CD1c-positive myeloid dendritic cell (primary cell): ENCODE measurements at regions not wholly inside any gene's neighbourhood (a gene's known extent, or its start where the extent isn't known, plus 50 kb on each side); places are given as distances from the start of the nearest gene placed in this dataset.

Experiments
- DNase-seq: peaks from one replicate; pipeline ENCODE4 v3.0.0-alpha.2; 2016; ENCODE audit errors: extremely low spot score

DNA sequence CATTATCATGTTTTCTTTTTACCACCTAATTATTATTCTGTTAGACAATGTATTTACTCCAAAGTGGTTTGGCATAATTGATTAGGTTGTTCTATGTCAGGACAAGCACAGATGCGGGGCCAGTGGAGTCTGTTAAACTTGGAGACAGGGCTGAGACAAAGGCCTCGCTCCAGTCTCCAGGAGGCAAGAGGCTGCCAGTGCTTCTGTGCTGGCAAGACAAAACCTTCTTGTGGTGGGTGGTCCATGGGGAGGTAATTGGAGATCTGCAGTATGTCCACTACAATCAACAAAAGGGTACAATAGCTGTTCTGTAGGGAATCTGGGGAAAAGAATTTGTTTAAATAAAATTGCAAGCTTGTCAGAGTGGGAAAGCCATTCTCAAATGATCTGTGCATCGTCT lies 677.2 kb upstream of the SLC35B3 start:
- no peak for DNase-seq

DNA sequence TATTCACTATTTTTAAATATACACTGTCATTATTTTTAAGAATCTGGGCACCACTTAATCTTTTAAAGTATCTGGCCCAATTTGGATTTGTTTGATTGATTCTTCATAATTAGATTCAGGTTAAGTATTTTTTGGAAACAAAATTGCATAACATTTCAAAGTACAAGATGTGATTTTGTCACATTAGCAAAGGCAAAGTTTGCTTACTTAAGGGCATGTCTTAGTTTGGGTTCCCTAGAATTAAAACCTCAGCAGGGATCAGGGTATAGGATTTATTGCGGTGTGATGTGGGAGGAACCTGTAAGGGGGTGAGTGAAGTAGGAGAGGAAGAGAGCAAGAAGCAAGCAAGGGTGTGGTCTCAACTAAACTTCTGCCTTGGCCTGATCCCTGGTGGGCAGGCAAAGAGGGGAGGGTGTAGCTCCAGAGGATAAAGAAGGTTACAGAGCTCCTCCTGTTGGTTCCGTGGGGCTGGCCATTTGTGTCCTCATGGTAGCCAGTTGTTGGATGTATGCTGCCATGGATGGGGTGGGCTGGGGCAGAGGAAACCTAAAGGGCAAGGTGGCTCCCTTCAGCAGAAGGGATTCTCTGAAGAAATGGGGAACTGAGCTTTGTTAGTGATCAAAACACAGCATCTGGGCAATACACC lies 668.7 kb upstream of the SLC35B3 start:
- DNase-seq = no peak

DNA sequence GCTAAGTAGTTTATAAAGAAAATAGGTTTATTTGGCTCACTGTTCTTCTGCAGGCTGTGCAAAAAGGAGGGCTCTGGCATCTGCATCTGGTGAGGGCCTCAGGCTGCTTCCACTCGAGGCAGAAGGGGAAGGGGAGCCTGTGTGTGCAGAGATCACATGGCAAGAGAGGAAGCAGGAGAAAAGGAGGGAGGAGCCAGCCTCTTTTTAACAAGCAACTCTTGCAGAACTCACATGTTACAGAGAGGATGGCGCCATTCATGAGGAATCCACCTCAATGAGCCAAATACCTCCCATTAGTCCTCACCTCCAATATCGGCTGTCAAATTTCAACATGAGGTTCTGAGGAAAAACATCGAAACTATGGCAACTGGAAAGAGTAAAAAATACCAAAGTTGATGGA lies 666.6 kb upstream of the SLC35B3 start:
- DNase-seq = no peak

DNA sequence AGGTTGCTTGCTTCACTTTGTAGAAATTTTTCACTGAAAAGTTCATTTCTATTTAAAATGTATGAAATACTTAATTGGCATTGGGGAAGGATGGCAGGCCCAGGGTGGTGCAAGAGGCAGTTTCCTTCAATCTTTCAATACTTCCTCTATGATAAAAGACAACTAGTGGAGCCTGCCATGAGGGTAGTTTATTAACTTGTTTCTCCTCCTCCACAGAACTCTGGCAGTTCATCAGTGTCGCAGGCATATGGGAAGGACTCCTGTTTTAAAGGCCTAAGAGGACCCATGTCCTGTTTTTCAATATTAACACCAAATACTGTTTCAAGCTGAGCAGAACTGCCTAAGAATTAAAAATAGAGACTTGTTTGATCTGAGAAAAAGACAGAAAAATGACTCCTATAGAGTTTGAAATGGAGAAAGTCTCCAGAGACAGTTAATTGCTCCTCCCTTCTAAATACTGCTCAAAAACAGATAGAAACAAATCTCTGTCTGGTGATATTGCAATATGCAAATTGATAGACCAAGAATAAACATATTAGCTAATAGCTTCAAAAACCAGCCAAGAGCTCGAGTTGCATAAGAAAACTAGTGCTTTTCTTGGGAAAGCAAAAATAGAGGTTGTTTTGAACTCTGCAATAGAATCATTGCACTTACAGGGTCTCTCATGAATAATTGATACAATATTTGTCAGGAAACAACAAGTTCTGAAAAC lies 665.7 kb upstream of the SLC35B3 start:
- no peak for DNase-seq

GRCh38 chr6:9095729-9096128 lies 660.4 kb upstream of the SLC35B3 start:
- no peak for DNase-seq

- no peak for DNase-seq
These were observed 659.8 kb upstream of the SLC35B3 start for GRCh38 chr6:9095137-9095536.

DNA sequence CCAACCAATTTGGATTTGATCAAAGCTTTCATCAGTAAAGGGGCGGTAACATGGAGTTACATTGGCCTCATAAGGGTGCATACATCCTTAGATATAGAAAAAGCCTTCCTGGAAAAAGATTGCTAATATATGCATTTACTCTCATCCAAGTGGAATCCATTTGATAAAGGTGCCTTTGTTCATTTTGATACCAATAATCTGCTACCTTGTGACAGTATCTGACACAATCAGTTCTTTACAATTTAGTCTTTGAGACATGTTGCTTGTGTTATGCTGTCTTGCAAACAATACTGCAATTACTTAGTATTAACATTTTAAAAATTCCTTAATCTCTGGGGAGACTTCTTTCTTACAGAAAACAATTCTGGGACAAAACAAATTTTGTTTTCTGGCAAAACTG lies 654.4 kb upstream of the SLC35B3 start:
- no peak for DNase-seq

GRCh38 chr6:9087470-9087869 lies 652.1 kb upstream of the SLC35B3 start:
- no peak for DNase-seq

- DNase-seq = no peak
These were observed 651.0 kb upstream of the SLC35B3 start for GRCh38 chr6:9086331-9086730.

DNA sequence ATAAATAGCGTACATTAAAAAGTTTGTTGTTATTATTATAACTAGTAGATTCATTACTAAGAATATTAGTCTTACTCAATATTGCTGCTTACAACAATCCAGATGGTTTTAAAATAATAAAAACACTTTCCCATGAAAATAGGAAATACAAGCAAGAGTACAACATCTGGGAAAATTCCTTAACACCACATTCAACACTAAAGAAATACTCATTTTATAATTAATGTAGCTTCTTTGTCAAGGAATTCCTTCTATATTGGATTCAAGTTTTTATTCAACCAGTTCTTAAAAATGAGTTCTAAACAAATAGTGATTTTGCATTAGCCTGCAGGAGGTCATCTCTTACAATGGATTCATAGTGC lies 650.3 kb upstream of the SLC35B3 start:
- no peak for DNase-seq

DNA sequence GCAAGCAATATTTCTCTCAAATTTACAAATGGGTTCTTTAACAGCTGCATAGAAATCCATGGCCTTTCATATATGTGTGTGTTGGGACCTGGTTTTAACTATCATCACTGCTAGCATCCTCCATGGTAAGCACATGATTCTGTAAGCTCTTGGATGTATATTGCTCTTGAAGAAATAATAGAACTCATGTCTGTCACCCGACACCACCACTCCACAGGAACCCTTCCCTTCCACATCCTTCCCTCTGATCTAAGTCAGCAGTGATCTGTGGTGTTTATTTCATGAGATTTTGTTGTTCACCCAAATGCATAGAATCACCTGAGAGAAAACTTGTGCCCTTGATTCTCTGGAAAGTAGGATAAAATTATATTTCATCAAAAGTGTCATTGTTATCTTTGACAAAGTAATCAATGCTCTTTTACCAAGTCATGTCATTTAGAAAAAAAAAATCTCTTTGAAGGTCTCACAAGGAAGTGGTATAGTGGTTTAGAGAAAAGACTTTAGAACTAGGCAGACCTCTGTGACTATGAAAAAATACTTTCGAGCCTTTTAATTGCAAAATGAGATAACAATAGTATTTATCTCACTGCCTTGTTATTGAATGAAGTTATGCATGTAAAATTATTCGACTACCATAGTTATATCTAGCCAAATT lies 649.8 kb upstream of the SLC35B3 start:
- no peak for DNase-seq

DNA sequence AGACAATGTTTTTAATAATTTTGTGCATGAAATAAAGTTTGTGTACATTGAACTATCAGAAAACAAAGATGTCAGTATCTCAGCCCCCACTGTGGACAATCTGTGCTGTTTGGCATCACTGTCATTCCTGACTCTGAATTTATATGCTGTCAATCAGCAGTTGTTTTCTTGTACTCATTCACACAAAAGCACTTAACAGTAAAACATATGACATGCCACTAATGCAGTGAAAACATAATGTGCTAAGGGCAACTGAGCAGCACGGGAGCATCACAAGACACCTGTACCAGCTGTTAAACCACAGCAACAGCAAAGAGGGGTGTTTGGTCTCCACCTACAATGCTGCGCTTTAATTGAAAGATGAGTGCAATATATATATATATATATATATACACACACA lies 647.8 kb upstream of the SLC35B3 start:
- DNase-seq = no peak

DNA sequence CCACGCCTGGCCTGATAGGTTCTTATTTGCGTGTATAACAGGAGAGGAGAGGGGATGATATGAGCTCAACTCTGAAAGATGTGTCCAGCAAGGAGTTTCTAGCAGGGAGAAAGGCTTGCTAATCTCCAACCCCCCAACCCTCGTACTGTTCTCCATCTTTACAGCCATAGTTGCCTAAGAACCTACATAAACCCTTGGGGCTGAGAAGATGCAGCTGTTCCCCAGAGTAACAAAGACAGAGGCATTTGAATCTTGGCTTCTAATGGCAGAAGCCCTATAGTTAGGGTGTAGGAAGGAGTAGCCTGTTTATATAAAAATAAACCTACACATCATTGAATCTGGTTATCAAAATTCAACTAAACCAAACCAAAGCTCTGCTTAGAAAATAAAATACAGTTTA lies 631.4 kb upstream of the SLC35B3 start:
- DNase-seq = no peak

- no peak for DNase-seq
These were observed 628.8 kb upstream of the SLC35B3 start for GRCh38 chr6:9064156-9064555.

DNA sequence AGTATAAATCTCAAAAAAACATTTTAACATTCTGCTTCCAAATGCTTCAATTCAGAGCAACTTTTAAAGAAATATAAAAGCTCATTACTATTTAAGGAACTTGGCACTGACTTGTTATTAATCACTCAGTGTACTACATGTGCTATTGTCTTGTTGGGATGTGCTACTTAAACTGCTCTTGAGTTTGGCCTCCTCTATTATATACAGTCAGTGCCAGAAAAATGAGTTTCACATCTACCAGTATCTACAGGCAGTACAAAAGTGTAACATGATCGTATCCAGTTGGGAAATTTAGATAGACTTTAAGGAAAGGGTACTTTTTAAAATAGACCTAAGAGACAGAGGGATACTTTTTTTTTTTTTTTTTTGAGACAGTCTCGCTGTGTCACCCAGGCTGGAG lies 627.3 kb upstream of the SLC35B3 start:
- no peak for DNase-seq

- DNase-seq = no peak
These were observed 622.6 kb upstream of the SLC35B3 start for GRCh38 chr6:9057937-9058336.

DNA sequence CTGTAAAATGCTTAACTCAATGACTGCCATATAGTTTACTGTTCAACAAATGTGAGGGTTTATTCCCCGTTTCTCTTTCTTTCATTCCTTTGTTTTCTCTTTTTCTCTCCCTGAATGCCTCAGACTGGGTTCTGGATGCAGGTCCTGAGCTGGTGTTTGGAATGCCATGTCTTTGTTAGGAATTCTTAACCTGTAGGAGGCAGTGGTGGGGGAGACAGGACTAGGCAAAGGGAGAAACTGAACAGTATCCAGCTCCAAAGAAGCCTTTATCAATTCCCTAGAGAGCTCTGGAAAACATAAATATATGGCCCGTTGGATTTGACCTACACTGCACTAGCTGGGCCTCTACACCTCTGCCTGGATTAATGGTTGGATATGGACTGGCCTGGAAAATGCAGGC lies 621.2 kb upstream of the SLC35B3 start:
- no peak for DNase-seq

DNA sequence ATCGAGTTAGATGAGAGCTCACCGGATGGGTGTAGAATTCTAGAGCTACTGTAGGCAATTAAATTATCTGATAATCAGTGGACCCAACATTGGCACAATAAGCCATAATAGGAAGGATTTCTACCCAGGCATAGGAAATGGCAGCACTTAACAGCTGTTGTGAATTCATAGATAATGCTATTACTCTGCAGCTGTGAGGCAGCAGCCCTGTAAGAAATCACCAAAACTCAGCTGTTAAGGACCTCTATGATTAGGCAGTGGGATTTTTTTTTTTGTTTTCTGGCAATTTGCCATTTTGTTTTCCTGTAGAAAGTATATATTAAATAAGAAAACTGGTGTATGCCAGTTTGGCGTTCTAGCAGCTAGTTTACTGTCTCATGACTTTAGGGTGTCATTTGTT lies 609.1 kb upstream of the SLC35B3 start:
- DNase-seq = no peak

- DNase-seq = no peak
These were observed 605.4 kb upstream of the SLC35B3 start for GRCh38 chr6:9040718-9041117.

- DNase-seq = no peak
These were observed 603.9 kb upstream of the SLC35B3 start for GRCh38 chr6:9039258-9039657.

DNA sequence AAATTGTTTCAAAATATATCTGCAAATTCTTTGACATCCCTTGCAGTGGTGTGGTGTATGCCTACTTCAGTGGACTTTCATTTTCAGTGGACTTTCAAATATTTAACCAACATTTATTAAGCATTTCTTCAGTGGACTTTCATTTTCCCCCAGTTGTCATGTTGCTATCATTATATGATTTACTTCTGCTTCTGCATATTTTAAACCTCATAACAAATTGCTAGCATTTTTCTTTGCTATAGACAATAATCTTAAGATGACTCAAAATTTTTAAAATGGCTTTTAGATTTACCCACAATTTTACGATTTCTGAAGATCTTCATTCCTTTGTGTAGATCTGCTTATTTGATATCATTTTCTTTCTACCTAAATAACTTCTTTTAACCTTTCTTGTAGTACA lies 592.7 kb upstream of the SLC35B3 start:
- no peak for DNase-seq

- DNase-seq = no peak
These were observed 590.5 kb upstream of the SLC35B3 start for GRCh38 chr6:9025796-9026394.

- DNase-seq = no peak
These were observed 589.9 kb upstream of the SLC35B3 start for GRCh38 chr6:9025228-9025627.
